NCI-H446 (cell line): ENCODE measurements at regions not wholly inside any gene's neighbourhood (a gene's known extent, or its start where the extent isn't known, plus 50 kb on each side); places are given as distances from the start of the nearest gene placed in this dataset.
"Not testable (repeated sequence)": the region's sequence is repeated elsewhere in the genome, so short reads cannot be mapped to it uniquely, and the experiment has no call there.

Experiments
- DNase-seq, 2 experiments: peaks; one replicate each; lab custom pipeline; 2025; lab: John Stamatoyannopoulos, UW

GRCh38 chr15:37416103-37416502 lies 315.8 kb upstream of the MEIS2 start:
- DNase-seq = no peak

GRCh38 chr15:37425541-37425940 lies 325.2 kb upstream of the MEIS2 start:
- DNase-seq = no peak

GRCh38 chr15:37427393-37427792 lies 327.0 kb upstream of the MEIS2 start:
- DNase-seq = not testable (repeated sequence)

GRCh38 chr15:37446921-37447320 lies 346.6 kb upstream of the MEIS2 start:
- no peak for DNase-seq

GRCh38 chr15:37452498-37452897 lies 352.1 kb upstream of the MEIS2 start:
- DNase-seq = no peak

- DNase-seq = no peak
Measured at GRCh38 chr15:37480482-37480881, 380.1 kb upstream of the MEIS2 start.

- no peak for DNase-seq
Measured at GRCh38 chr15:37481126-37481525, 380.8 kb upstream of the MEIS2 start.

- no peak for DNase-seq
Measured at GRCh38 chr15:37483779-37484178, 383.4 kb upstream of the MEIS2 start.

GRCh38 chr15:37485056-37485455 lies 384.7 kb upstream of the MEIS2 start:
- no peak for DNase-seq

GRCh38 chr15:37490707-37491106 lies 390.4 kb upstream of the MEIS2 start:
- DNase-seq = no peak

- DNase-seq = no peak
Measured at GRCh38 chr15:37516621-37517020, 416.3 kb upstream of the MEIS2 start.

GRCh38 chr15:37517191-37517895 lies 417.0 kb upstream of the MEIS2 start:
- DNase-seq = peak in 1 of 2 experiments; percentile 1

GRCh38 chr15:37518436-37518835 lies 416.0 kb upstream of the TMCO5A start:
- DNase-seq = no peak

GRCh38 chr15:37520026-37520425 lies 414.4 kb upstream of the TMCO5A start:
- no peak for DNase-seq

- no peak for DNase-seq
Measured at GRCh38 chr15:37520882-37521281, 413.6 kb upstream of the TMCO5A start.

- DNase-seq = no peak
Measured at GRCh38 chr15:37524601-37525000, 409.8 kb upstream of the TMCO5A start.

GRCh38 chr15:37528432-37528831 lies 406.0 kb upstream of the TMCO5A start:
- DNase-seq = no peak

GRCh38 chr15:37536967-37537605 lies 397.4 kb upstream of the TMCO5A start:
- DNase-seq = no peak

- DNase-seq = no peak
Measured at GRCh38 chr15:37537802-37538201, 396.6 kb upstream of the TMCO5A start.

- no peak for DNase-seq
Measured at GRCh38 chr15:37548116-37548515, 386.3 kb upstream of the TMCO5A start.

- DNase-seq = no peak
Measured at GRCh38 chr15:37550360-37551024, 383.9 kb upstream of the TMCO5A start.

GRCh38 chr15:37572401-37572800 lies 362.0 kb upstream of the TMCO5A start:
- no peak for DNase-seq

- DNase-seq = no peak
Measured at GRCh38 chr15:37574985-37575384, 359.5 kb upstream of the TMCO5A start.
